ENCODE measurements at regions not wholly inside any gene's neighbourhood (a gene's known extent, or its start where the extent isn't known, plus 50 kb on each side); places are given as distances from the start of the nearest gene placed in this dataset.

DNA sequence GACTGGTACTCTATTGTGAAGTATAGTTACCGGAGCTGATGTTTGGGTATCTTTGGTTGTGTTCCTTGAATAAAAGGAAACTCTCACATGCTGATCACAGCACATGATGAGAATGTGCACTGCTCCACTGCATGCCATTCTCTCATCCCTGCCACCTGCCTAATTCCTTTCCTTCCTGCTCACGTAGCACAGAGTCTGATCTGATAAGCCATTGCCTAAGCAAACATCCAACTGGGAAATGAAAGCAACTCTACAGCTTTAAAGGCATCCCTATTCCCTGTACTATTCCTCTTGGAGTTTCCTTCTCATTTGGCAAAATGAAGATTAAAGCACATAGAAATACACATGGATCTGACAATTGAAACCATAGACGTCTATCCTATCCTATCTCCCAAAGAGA, 359.8 kb downstream of the C3orf38 start:
- Histone ChIP-seq H3K27me3 (replicated peaks; ENCODE audit: control insufficient read depth, insufficient read depth, low read length) (no peaks in the 10 kb centered on the region), H3K9me3 (no peaks in the 10 kb centered on the region), H3K4me3 (ENCODE audit: low read depth, low read length) (no peak overlapping the region), H3K36me3 (ENCODE audit: control insufficient read depth, insufficient read depth, low read length) (no peaks in the 10 kb centered on the region), H3K4me1 (peaks cover 7% of the 10 kb centered on the region; the same call in 1 of the 2 replicates)
- ChIA-PET CTCF (no interaction called here), POLR2A (no interaction called here)
- Mint-ChIP-seq H3K4me3 (ENCODE audit: unreplicated experiment) (no peak overlapping the region), H3K27me3 (ENCODE audit: insufficient read depth, unreplicated experiment) (peaks cover 2% of the 10 kb centered on the region), H3K4me1 (ENCODE audit: low read depth, unreplicated experiment) (no peaks in the 10 kb centered on the region), H3K9me3 (ENCODE audit: unreplicated experiment) (peaks cover 9% of the 10 kb centered on the region), H3K27ac (ENCODE audit: unreplicated experiment) (no peak overlapping the region), H3K36me3 (ENCODE audit: insufficient read depth, unreplicated experiment) (no peaks in the 10 kb centered on the region)
- no TSS peak for BruUV-seq (replicated peaks)
- TF ChIP-seq, protein P1, sequence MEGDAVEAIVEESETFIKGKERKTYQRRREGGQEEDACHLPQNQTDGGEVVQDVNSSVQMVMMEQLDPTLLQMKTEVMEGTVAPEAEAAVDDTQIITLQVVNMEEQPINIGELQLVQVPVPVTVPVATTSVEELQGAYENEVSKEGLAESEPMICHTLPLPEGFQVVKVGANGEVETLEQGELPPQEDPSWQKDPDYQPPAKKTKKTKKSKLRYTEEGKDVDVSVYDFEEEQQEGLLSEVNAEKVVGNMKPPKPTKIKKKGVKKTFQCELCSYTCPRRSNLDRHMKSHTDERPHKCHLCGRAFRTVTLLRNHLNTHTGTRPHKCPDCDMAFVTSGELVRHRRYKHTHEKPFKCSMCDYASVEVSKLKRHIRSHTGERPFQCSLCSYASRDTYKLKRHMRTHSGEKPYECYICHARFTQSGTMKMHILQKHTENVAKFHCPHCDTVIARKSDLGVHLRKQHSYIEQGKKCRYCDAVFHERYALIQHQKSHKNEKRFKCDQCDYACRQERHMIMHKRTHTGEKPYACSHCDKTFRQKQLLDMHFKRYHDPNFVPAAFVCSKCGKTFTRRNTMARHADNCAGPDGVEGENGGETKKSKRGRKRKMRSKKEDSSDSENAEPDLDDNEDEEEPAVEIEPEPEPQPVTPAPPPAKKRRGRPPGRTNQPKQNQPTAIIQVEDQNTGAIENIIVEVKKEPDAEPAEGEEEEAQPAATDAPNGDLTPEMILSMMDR (IDR thresholded peaks at IDR 0.05; ENCODE audit: insufficient read depth in 1 of 2, low read depth in 1 of 2, low read length in 1 of 2, severe bottlenecking in 1 of 2, unreplicated experiment in 1 of 2): no peak
- intact Hi-C loops (cut with micrococcal nuclease; ENCODE audit: unreplicated experiment): no loop called here
- no peak for DNase-seq

DNA sequence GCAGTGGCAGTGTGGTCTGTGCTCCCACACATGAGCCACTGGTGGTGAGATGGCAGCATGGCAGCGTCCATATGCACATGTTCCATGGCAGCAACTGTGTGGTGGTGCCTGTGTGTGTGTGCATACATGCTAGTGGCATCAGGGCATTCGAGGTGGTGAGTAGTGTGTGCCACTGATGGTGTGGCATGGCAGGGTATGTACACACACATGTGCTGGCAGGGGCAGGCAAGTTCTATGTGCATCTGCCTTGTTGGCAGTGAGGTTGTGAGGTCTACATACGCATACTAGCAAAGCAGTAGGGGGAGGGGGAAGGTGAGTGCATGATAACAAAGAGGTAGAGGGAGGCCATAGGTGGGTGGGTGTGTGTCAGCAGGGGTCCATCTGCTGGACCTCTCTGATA, 378.7 kb downstream of the C3orf38 start:
- no peak for DNase-seq
- POLR2A ChIA-PET: no interaction called here
- Histone ChIP-seq H3K27me3 (replicated peaks; ENCODE audit: control insufficient read depth, insufficient read depth, low read length) (no peaks in the 10 kb centered on the region), H3K4me3 (ENCODE audit: low read depth, low read length) (no peak overlapping the region), H3K36me3 (ENCODE audit: control insufficient read depth, insufficient read depth, low read length) (no peaks in the 10 kb centered on the region), H3K4me1 (no peaks in the 10 kb centered on the region), H3K9me3 (no peaks in the 10 kb centered on the region)
- H3K4me1 Mint-ChIP-seq (ENCODE audit: low read depth, unreplicated experiment): no peaks in the 10 kb centered on the region
- no peak overlapping the region for H3K27ac Mint-ChIP-seq (ENCODE audit: unreplicated experiment)
- no peak overlapping the region for H3K4me3 Mint-ChIP-seq (ENCODE audit: unreplicated experiment)
- BruUV-seq (replicated peaks): no TSS peak
- TF ChIP-seq, protein P1 (IDR thresholded peaks at IDR 0.05; ENCODE audit: insufficient read depth in 1 of 2, low read depth in 1 of 2, low read length in 1 of 2, severe bottlenecking in 1 of 2, unreplicated experiment in 1 of 2): no peak
- no peaks in the 10 kb centered on the region for H3K9me3 Mint-ChIP-seq (ENCODE audit: unreplicated experiment)
- H3K27me3 Mint-ChIP-seq (ENCODE audit: insufficient read depth, unreplicated experiment): no peaks in the 10 kb centered on the region
- CTCF ChIA-PET: interaction anchor here (0.6 kb wide), 1 partner anchor 1435 kb away, joined by 3 read pairs; no protein-coding TSS in a partner anchor
- intact Hi-C loops (cut with micrococcal nuclease; ENCODE audit: unreplicated experiment): no loop called here
- no peaks in the 10 kb centered on the region for H3K36me3 Mint-ChIP-seq (ENCODE audit: insufficient read depth, unreplicated experiment)

DNA sequence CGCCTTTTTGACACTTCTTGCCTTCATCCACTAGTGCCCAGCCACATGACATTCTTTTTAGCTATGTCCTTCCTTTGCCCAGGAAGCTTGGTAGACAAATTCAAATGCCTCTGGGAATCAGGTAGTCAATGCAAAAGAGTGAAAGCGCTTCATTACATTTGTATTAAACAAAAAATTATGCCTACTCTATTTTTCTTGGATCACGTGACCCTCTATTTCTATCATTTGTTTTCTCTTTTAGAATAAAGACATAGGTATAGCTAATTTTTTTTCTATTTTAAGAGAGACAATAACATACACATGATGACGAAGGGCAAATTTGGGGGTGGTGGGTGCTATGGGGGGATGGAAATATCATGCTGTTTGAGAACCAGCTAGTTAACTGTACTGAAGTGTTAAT, 384.8 kb downstream of the C3orf38 start:
- no peaks in the 10 kb centered on the region for H3K27me3 ChIP-seq (replicated peaks; ENCODE audit: control insufficient read depth, insufficient read depth, low read length)
- DNase-seq: no peak
- Mint-ChIP-seq H3K4me1 (ENCODE audit: low read depth, unreplicated experiment) (no peaks in the 10 kb centered on the region), H3K27me3 (ENCODE audit: insufficient read depth, unreplicated experiment) (no peaks in the 10 kb centered on the region), H3K4me3 (ENCODE audit: unreplicated experiment) (no peak overlapping the region), H3K9me3 (ENCODE audit: unreplicated experiment) (no peaks in the 10 kb centered on the region), H3K27ac (ENCODE audit: unreplicated experiment) (no peak overlapping the region), H3K36me3 (ENCODE audit: insufficient read depth, unreplicated experiment) (no peaks in the 10 kb centered on the region)
- no peaks in the 10 kb centered on the region for H3K9me3 ChIP-seq
- no peak overlapping the region for H3K4me3 ChIP-seq (ENCODE audit: low read depth, low read length)
- no peaks in the 10 kb centered on the region for H3K36me3 ChIP-seq (ENCODE audit: control insufficient read depth, insufficient read depth, low read length)
- CTCF ChIA-PET: no interaction called here
- TF ChIP-seq, protein P1 (IDR thresholded peaks at IDR 0.05; ENCODE audit: insufficient read depth in 1 of 2, low read depth in 1 of 2, low read length in 1 of 2, severe bottlenecking in 1 of 2, unreplicated experiment in 1 of 2): no peak
- no peaks in the 10 kb centered on the region for H3K4me1 ChIP-seq
- intact Hi-C loops (cut with micrococcal nuclease; ENCODE audit: unreplicated experiment): no loop called here
- POLR2A ChIA-PET: no interaction called here
- BruUV-seq (replicated peaks): no TSS peak

Measured in Caco-2 (cell line).